GM18511 (cell line): ENCODE measurements at regions not wholly inside any gene's neighbourhood (a gene's known extent, or its start where the extent isn't known, plus 50 kb on each side); places are given as distances from the start of the nearest gene placed in this dataset.

Experiments
- ATAC-seq: cut with Tn5 transposase; IDR thresholded peaks from one replicate; pipeline ENCODE4 v1.9.1; 2021; ENCODE audit warnings: mild to moderate bottlenecking, moderate library complexity; ENCODE audit not compliant: unreplicated experiment

GRCh38 chr3:117165601-117166051 is 456.0 kb downstream of the TUSC7 start:
- no peak for ATAC-seq

- ATAC-seq: no peak
Measured at GRCh38 chr3:117168896-117169295, 459.3 kb downstream of the TUSC7 start.

- ATAC-seq: no peak
Measured at GRCh38 chr3:117170094-117170493, 460.5 kb downstream of the TUSC7 start.

GRCh38 chr3:117171124-117171523 is 461.5 kb downstream of the TUSC7 start:
- no peak for ATAC-seq

- no peak for ATAC-seq
Measured at GRCh38 chr3:117172426-117172825, 462.8 kb downstream of the TUSC7 start.

GRCh38 chr3:117181222-117181621 is 471.6 kb downstream of the TUSC7 start:
- no peak for ATAC-seq

GRCh38 chr3:117184574-117184973 is 475.0 kb downstream of the TUSC7 start:
- no peak for ATAC-seq

- no peak for ATAC-seq
Measured at GRCh38 chr3:117191245-117191644, 481.7 kb downstream of the TUSC7 start.

GRCh38 chr3:117192888-117193287 is 483.3 kb downstream of the TUSC7 start:
- peak; percentile 61 for ATAC-seq

- ATAC-seq: no peak
Measured at GRCh38 chr3:117193390-117193789, 483.8 kb downstream of the TUSC7 start.

GRCh38 chr3:117195034-117195433 is 485.5 kb downstream of the TUSC7 start:
- no peak for ATAC-seq

- no peak for ATAC-seq
Measured at GRCh38 chr3:117200962-117201361, 491.4 kb downstream of the TUSC7 start.

GRCh38 chr3:117201901-117202774 is 492.6 kb downstream of the TUSC7 start:
- ATAC-seq: no peak

GRCh38 chr3:117217355-117217754 is 507.8 kb downstream of the TUSC7 start:
- ATAC-seq: no peak

GRCh38 chr3:117217760-117218316 is 508.3 kb downstream of the TUSC7 start:
- ATAC-seq: no peak

GRCh38 chr3:117218641-117219048 is 509.1 kb downstream of the TUSC7 start:
- ATAC-seq: no peak

GRCh38 chr3:117219296-117219695 is 509.7 kb downstream of the TUSC7 start:
- ATAC-seq: no peak

GRCh38 chr3:117226932-117227331 is 517.4 kb downstream of the TUSC7 start:
- ATAC-seq: peak; percentile 57

GRCh38 chr3:117228466-117228865 is 518.9 kb downstream of the TUSC7 start:
- ATAC-seq: no peak

GRCh38 chr3:117230924-117231323 is 521.3 kb downstream of the TUSC7 start:
- ATAC-seq: no peak

- no peak for ATAC-seq
Measured at GRCh38 chr3:117234331-117234730, 524.8 kb downstream of the TUSC7 start.

- no peak for ATAC-seq
Measured at GRCh38 chr3:117235304-117235703, 525.7 kb downstream of the TUSC7 start.
